ENCODE measurements at regions not wholly inside any gene's neighbourhood (a gene's known extent, or its start where the extent isn't known, plus 50 kb on each side); places are given as distances from the start of the nearest gene placed in this dataset.

DNA sequence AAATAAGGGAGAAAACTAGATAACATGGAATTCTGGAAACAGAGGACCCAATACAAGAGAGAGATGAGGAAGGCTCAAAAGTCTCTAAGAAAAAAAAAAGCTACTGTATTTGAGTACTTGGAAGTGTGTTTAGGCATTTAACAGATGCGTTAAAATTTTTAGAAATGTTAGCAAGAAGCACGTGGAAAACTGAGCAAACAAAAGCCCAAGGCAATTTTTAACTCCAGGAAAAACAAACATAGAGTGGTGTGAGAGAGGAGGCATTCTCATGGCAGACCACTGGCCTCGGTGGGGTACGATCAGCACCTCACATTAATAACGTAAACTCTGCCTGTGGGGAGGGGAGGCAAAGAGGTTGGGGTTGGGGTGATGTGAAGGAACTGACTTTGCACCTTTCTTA is 321.4 kb downstream of the GADD45G start:
- no peak overlapping the region for H3K4me3 ChIP-seq
- no peak overlapping the region for H3K27ac ChIP-seq
- ATAC-seq, result no peak
- no peaks in the 10 kb centered on the region for H3K9me3 ChIP-seq
- peaks cover 0 to 6% (median 0%) of the 10 kb centered on the region in 7 donors for H3K27me3 ChIP-seq
- intact Hi-C loops (cut with DNase I), result loop anchor here in 7 of 10 donors (5.0 to 10.0 kb wide), 4 partner anchors 71 to 321 kb away; partner anchors contain the start of gene GADD45G (in 1 of the 7)
- peaks cover 3 to 31% (median 23%) of the 10 kb centered on the region in 9 donors for H3K4me1 ChIP-seq
- no peak for DNase-seq
- 81 to 83% methylated on average over 5 of the region's 5 CpGs for WGBS, 2 donors
- no peaks in the 10 kb centered on the region for H3K36me3 ChIP-seq
- TF ChIP-seq, protein P1, sequence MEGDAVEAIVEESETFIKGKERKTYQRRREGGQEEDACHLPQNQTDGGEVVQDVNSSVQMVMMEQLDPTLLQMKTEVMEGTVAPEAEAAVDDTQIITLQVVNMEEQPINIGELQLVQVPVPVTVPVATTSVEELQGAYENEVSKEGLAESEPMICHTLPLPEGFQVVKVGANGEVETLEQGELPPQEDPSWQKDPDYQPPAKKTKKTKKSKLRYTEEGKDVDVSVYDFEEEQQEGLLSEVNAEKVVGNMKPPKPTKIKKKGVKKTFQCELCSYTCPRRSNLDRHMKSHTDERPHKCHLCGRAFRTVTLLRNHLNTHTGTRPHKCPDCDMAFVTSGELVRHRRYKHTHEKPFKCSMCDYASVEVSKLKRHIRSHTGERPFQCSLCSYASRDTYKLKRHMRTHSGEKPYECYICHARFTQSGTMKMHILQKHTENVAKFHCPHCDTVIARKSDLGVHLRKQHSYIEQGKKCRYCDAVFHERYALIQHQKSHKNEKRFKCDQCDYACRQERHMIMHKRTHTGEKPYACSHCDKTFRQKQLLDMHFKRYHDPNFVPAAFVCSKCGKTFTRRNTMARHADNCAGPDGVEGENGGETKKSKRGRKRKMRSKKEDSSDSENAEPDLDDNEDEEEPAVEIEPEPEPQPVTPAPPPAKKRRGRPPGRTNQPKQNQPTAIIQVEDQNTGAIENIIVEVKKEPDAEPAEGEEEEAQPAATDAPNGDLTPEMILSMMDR (IDR thresholded peaks at IDR 0.05), result no peak

- Histone ChIP-seq H3K36me3 (no peaks in the 10 kb centered on the region), H3K27me3 (peaks cover 0 to 6% (median 0%) of the 10 kb centered on the region in 7 donors), H3K27ac (no peak overlapping the region), H3K9me3 (no peaks in the 10 kb centered on the region), H3K4me3 (no peak overlapping the region), H3K4me1 (peaks cover 3 to 31% (median 23%) of the 10 kb centered on the region in 9 donors)
- ATAC-seq (no peak), DNase-seq (no peak)
- TF ChIP-seq, protein P1 (IDR thresholded peaks at IDR 0.05), result no peak
- 43 to 56% methylated on average over 7 of the region's 7 CpGs for WGBS, 2 donors
- intact Hi-C loops (cut with DNase I), result loop anchor here in 7 of 10 donors (5.0 to 10.0 kb wide), 4 partner anchors 71 to 322 kb away; partner anchors contain the start of gene GADD45G (in 1 of the 7)
These were observed 321.9 kb downstream of the GADD45G start for GRCh38 chr9:89926691-89927220.

DNA sequence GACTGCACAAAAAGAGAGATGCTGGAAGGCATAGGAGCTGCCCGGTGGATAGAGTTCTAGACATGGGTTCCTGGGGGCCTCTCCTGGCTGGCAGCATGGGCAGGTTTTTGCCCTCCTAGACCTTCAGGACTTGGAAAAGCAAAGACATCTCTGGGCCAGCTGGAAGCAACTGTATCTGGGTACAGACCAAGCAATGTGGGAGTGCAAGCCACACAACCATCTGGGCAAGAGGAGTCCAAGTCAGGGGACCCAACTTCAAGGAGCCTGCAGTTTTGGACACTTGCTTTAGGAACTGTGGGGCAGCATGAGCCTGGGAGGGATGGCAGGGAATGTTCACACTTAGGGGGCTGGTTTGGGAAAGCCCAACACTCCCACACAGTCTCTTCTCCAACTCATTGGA is 323.3 kb downstream of the GADD45G start:
- TF ChIP-seq, protein P1 (IDR thresholded peaks at IDR 0.05), result no peak
- Histone ChIP-seq H3K27ac (no peak overlapping the region), H3K27me3 (peaks cover 0 to 6% (median 0%) of the 10 kb centered on the region in 7 donors), H3K4me3 (no peak overlapping the region), H3K4me1 (peaks cover 3 to 31% (median 23%) of the 10 kb centered on the region in 9 donors), H3K9me3 (no peaks in the 10 kb centered on the region), H3K36me3 (no peaks in the 10 kb centered on the region)
- intact Hi-C loops (cut with DNase I), result loop anchor here in 7 of 10 donors (5.0 to 10.0 kb wide), 4 partner anchors 69 to 323 kb away; partner anchors contain the start of gene GADD45G (in 1 of the 7)
- 79 to 80% methylated on average over 1 of the region's 1 CpG for WGBS, 2 donors
- DNase-seq (no peak), ATAC-seq (no peak)

- Histone ChIP-seq H3K36me3 (no peaks in the 10 kb centered on the region), H3K27me3 (peaks cover 0 to 6% (median 0%) of the 10 kb centered on the region in 7 donors), H3K27ac (no peak overlapping the region), H3K4me3 (no peak overlapping the region), H3K9me3 (no peaks in the 10 kb centered on the region), H3K4me1 (peaks cover 3 to 31% (median 23%) of the 10 kb centered on the region in 9 donors)
- ATAC-seq (no peak), DNase-seq (no peak)
- TF ChIP-seq, protein P1 (IDR thresholded peaks at IDR 0.05), result no peak
- intact Hi-C loops (cut with DNase I), result loop anchor here in 7 of 10 donors (5.0 to 10.0 kb wide), 4 partner anchors 69 to 324 kb away; partner anchors contain the start of gene GADD45G (in 1 of the 7)
- 93 to 97% methylated on average over 6 of the region's 6 CpGs for whole genome bisulfite sequencing, 2 donors
These were observed 323.9 kb downstream of the GADD45G start for GRCh38 chr9:89928521-89929275.
